HG03439 (cell line): ENCODE measurements at regions not wholly inside any gene's neighbourhood (a gene's known extent, or its start where the extent isn't known, plus 50 kb on each side); places are given as distances from the start of the nearest gene placed in this dataset.

Experiments used
- ATAC-seq: cut with Tn5 transposase; IDR thresholded peaks from one replicate; pipeline ENCODE4 v1.9.1; 2021; ENCODE audit warnings: mild to moderate bottlenecking, moderate library complexity; ENCODE audit not compliant: unreplicated experiment

- ATAC-seq: no peak
Measured at GRCh38 chr3:72594615-72595215, 253.5 kb downstream of the SHQ1 start.

- no peak for ATAC-seq
Measured at GRCh38 chr3:72593881-72594397, 254.3 kb downstream of the SHQ1 start.

- ATAC-seq: no peak
Measured at GRCh38 chr3:72591522-72592421, 256.5 kb downstream of the SHQ1 start.

DNA sequence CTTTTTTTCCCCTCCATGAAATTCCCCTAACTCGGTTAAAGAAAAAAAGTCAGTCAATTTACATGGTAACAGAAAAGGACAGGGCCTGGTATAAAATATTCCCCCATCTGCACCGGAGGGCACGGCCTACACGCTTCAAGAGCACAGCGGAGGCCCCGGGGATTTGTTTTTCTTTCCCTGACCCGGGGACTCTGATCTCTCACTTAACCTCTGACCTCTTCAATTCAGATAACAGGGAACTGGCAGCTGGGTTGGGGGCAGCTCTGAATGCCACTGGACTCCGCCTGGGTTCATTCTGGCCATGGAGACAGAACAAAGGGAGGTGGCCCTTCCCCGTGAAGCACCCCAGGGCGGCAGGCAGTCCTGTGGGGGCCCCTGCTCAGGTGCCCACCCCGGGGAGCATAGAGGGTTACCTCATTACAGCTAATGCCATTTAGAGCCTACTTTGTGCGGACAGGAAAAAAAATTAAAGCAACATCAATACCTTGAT is 257.5 kb downstream of the SHQ1 start:
- ATAC-seq: no peak

- ATAC-seq: no peak
Measured at GRCh38 chr3:72587282-72587681, 261.0 kb downstream of the SHQ1 start.

DNA sequence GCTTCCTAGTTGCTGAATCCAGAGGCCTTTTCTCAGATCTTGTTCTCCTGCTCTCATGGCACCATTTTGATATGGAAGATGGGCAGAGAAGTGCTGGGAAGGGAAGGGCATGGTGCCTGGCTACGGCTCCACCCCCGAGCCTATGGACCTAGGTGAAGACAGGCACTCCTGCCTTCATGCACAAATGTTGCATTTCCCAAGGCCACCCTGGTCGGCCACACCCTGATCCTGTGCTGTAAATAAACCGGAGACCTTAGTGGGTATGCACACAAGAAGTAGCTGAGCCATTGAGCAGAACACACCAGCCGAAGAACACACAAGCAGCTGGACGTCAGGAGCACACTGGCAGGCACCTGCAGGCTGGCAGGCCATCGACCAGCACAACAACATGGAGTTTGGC is 261.6 kb downstream of the SHQ1 start:
- ATAC-seq: no peak

DNA sequence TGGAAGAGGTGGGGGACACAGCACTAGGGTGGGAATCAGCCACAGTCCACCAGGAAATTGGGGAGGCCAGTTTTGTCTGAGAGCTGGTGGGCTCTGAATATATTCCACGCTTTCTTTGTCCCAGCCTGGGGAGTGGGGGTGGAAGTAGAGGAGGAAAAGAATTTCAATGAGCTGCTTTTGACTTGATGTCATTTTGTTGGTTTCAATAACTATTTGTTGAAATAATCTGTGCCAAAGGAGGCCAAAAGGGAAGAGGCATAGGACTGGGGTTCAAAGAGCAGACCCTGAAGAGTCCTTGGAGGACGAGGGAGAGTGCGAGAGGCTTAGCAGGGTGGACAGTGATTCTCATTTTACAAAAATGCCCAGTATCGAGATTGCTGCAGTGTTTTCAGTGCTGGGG is 262.3 kb downstream of the SHQ1 start:
- ATAC-seq: no peak

- no peak for ATAC-seq
Measured at GRCh38 chr3:72584262-72584661, 264.0 kb downstream of the SHQ1 start.

- ATAC-seq: no peak
Measured at GRCh38 chr3:72582963-72583362, 265.3 kb downstream of the SHQ1 start.

DNA sequence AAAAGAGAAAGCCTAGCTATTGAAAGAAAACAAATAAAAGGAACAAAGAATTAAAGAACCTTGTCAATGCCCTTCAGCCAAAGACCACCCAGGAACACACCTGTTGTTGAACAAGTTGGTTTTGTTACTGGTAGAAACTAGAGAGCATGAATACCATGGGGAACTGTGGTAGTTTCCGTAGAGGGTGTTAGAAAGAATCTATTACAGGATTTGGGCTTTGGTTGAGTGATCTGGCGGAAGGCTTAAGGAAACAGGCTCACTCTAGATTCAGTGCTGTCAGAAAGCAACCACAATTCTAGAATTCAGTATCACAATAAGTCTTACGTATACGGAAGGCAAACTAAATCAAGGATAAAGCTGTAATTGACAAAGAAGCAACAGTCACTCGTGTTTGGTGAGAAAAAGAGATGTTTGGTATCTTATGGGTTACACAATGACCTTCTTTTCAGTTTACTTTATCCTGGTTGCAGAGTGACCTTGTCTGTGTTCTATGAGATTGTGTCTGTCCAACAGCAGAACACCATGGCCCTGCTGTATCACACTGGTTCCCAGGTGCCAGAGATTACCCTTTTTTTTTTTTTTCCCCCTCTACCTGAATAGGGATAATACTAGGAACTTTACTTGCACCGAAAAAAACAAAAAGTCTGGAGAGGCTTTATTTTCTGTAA is 265.9 kb downstream of the SHQ1 start:
- ATAC-seq: peak; percentile 90

DNA sequence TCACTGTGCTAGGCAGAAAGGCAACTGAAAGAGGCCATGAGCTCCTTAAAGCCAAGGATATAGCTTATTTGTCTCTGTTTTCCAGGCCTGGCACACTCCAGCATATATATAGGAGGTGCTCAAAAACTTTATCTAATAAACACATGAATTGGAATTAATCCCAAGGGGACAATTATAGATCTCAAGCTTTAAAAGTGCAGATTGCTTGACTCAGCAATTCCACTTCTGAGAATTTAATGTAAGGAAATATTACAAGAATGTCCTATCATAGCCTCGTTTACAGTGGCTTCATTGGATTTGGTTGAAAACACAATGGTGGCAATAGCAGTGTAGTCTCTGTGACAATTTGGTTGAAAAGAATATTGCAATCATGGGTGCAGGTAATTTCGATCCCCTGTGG is 267.3 kb downstream of the SHQ1 start:
- ATAC-seq: no peak

DNA sequence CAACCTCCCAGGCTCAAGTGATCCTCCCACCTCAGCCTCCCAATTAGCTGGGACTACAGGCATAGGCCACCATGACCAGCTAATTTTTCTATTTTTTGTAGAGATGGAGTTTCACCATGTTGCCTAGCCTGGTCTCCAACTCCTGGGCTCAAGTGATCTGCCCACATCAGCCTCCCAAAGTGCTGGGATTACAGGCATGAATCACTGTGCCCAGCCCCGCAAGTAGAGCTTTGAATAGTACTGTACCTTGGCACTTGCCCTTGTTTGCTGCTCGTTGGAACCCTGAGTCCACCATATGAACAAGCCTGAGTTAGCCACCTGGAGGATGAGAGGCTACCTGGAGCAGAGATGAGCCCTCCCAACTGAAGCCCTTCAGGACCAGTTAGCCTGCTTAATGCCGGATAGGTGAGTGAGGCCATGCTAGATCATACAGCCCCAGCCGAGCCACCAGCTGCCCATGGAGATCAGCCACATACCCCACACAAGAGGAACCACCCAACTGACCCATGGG is 267.9 kb downstream of the SHQ1 start:
- no peak for ATAC-seq

DNA sequence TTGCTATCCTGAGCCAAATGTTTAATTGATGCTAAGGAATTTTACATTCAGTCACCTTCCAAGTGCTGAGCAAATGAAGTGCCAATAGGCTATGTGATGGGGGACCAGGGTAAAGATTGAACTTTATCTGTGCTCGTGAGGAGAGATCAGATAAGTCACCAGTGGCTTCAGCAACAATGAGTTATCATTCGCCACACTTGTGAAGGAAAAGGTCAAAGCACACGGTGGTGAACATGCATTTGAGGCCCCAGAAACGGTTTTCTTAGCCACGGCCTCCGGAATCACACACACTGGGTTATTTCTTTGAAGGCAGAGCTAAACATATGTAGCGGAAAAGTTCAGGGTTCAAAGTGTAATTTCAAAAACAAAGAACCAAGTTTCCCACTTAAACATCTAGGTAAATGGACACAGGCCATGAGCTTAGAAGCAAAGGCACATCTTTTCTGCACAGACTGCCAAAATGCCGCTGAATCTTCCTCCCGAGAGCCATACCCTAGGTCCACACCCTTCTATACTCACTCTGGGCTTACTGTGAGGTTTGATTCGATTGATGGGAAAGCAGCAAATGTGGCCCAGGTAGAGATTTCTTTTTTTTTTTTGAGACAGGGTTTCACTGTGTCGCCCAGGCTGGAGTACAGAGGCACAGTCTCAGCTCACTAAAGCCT is 268.5 kb downstream of the SHQ1 start:
- ATAC-seq: no peak

GRCh38 chr3:72579191-72579580 is 269.1 kb downstream of the SHQ1 start:
- no peak for ATAC-seq

- no peak for ATAC-seq
Measured at GRCh38 chr3:72577190-72577589, 271.1 kb downstream of the SHQ1 start.

DNA sequence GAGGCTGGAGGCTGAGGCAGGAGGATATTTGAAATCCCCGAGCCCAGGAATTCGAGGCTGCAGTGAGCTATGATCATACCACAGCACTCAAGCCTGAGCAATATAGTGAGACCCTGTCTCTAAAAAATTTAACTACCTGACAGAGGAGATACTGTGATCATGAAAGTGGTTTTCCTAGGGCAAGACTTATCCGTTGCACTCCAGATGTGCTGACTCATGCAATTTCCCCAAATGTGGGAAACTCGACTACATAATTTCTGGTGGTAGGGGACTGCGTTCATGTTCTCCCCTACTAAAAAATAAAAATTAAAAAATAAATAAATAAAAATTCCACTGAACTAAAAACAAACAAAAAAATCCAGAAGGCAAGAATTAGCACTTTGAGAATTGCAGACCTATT is 271.7 kb downstream of the SHQ1 start:
- ATAC-seq: no peak

DNA sequence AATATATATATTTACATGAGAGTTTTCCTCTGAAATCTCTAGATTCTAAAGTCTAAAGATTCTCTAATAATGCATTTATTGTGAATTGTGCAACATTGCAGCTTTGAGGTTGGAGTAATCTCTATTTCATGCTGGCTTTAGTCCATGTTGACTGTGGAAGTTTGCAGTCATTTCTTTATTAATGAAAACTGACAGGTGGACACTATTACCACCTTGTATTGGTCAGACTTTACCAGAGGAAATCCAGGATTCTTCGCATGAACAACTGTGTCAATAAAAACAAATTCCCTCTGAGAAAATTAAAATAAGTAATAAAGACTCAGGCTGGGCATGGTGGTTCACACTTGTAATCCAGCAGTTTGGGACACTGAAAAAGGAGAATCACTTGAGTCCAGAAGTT is 274.1 kb downstream of the SHQ1 start:
- ATAC-seq: no peak

DNA sequence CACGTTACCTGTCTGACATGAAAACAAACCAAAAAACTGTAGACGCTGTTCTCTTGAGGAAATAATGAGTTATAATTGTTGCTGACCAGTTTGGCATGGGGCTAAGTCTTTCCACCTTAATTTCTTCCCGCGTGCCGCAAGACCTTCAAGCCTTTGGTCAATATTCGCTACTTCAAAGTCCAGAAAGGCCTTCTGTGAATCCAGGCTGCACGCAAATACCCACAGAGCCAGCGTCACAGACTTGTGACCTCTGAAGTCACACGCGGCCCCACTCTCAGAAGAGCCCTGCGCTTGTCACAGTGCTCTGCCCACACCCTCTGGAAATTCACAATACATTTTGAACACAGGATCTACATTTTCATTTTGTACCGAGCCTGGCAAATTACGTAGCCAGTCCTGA is 275.2 kb downstream of the SHQ1 start:
- no peak for ATAC-seq

DNA sequence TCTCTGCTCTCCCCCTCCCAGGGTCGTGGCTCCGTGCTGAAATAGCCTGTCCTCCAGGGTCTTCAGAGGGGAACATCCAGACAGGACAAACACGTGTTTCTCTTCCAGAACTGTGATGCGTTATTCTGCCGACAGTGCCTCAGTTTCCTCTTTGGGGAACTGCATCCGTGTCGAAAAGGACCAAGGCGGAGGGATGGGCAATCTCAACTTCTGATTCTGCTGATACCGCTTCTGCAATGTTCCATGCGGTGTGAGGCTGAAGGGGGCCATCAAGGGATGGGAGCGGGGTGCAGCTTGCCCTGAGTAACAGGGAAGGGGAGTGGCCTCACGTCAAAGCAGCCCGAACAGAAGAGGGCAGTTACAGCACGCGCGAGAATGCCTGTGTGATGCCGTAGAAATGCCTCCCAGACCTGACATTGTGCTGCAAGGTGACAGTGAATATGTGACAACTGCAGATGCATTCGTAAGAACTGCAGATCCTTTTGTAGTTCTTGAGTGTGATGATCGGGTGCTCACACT is 275.7 kb downstream of the SHQ1 start:
- no peak for ATAC-seq

DNA sequence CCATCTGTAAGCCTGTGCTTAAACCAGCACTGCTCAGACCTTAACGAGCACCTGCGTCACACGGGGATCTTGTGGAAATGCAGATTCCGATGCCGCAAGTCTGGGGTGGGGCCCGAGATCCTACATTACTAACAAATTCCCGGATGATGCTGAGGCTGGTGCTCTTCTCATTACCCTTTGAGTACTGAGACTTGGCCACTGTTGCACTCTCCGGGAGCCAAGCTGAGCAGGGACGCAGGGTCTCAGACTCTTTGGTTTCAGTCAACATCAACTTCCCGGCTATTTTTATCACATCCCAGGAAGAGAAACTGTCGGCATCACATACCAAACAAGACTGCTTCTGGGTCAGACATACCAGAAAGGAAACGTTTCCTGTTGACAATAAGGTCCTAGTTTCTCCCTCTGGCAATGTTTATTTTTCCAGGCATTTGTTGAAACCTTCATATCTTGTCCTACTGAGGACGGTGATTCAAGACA is 276.6 kb downstream of the SHQ1 start:
- no peak for ATAC-seq
